SU-DHL-6 (cell line): ENCODE measurements at regions not wholly inside any gene's neighbourhood (a gene's known extent, or its start where the extent isn't known, plus 50 kb on each side); places are given as distances from the start of the nearest gene placed in this dataset.

Experiments used
- EZH2phosphoT487 ChIP-seq: fragments of 200-600 bp; sonication (generic), shearing (Covaris generic); conservative IDR thresholded peaks from 2 replicates; pipeline ENCODE4 v1.6.1; 2018; ENCODE audit warnings: mild to moderate bottlenecking, antibody characterized with exemption, low read length, moderate library complexity, mixed read lengths
- TF ChIP-seq, protein P1 (sequence below): fragments of 200-600 bp; sonication (generic); IDR thresholded peaks from one replicate; pipeline ENCODE4 v1.5.1; 2017; ENCODE audit warnings: antibody characterized with exemption, mild to moderate bottlenecking, low read length, moderate library complexity; ENCODE audit not compliant: insufficient read depth, poor library complexity, severe bottlenecking

DNA sequence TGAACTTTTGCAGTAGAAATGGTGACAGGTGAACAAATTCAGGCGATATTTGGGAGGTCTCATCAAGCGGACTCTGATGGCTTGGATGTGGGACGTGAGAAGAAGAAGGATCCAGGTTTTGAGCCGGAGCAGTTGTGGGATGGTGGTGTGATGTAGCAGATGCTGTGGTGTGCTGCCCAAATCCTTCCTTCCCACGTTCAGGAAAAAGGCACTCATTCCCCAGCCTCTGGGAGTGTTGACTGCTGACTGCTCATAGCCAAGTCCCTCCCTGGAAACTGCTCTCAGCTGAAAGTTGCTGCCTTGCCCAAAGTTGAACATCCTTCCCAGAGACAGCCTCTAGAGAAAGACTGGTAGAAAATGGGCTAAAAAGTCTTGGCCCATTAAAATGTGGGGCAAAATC lies 890.3 kb upstream of the ACVR2A start:
- TF ChIP-seq, protein P1, sequence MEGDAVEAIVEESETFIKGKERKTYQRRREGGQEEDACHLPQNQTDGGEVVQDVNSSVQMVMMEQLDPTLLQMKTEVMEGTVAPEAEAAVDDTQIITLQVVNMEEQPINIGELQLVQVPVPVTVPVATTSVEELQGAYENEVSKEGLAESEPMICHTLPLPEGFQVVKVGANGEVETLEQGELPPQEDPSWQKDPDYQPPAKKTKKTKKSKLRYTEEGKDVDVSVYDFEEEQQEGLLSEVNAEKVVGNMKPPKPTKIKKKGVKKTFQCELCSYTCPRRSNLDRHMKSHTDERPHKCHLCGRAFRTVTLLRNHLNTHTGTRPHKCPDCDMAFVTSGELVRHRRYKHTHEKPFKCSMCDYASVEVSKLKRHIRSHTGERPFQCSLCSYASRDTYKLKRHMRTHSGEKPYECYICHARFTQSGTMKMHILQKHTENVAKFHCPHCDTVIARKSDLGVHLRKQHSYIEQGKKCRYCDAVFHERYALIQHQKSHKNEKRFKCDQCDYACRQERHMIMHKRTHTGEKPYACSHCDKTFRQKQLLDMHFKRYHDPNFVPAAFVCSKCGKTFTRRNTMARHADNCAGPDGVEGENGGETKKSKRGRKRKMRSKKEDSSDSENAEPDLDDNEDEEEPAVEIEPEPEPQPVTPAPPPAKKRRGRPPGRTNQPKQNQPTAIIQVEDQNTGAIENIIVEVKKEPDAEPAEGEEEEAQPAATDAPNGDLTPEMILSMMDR = no peak
- TF ChIP-seq EZH2phosphoT487 = no peak
